Left cardiac atrium (tissue), 4 donors: ENCODE measurements at regions not wholly inside any gene's neighbourhood (a gene's known extent, or its start where the extent isn't known, plus 50 kb on each side); places are given as distances from the start of the nearest gene placed in this dataset.
"Not testable (repeated sequence)": the region's sequence is repeated elsewhere in the genome, so short reads cannot be mapped to it uniquely, and the experiment has no call there.

Experiments used
- ATAC-seq, 2 donors: fragments of 200-7000 bp; cut with Tn5 transposase; one replicate each; pipeline ENCODE4 v1.9.1; 2020; ENCODE audit warnings: mild to moderate bottlenecking in 2 of 2, moderate library complexity in 2 of 2
- DNase-seq: peaks from one replicate; pipeline ENCODE4 v3.0.0-alpha.2; 2020
- intact Hi-C, 2 donors: fragments of 100-400 bp; cut with DNase I; formaldehyde crosslinking; loops; one replicate each; pipeline versions ENCODE4 v1.14.1 to v1.15.1; 2022 to 2023
- donor health status: DM: no; HTN: yes; CAD: no.
- donor health status: DM: no; HTN: yes; CAD: no; lungs with severe emphysema.
- donor health status: DM: yes; HTN: yes; CAD: no.
- donor health status: Dilated cardiomyopathy.

- ATAC-seq (no peak), DNase-seq (no peak)
- intact Hi-C loops, result no loop called here
Measured at GRCh38 chr14:23887536-23887935, 66.0 kb upstream of the DHRS4 start.

- DNase-seq, intact Hi-C loops, ATAC-seq: not testable (repeated sequence)
Measured at GRCh38 chr14:23891717-23892116, 61.9 kb upstream of the DHRS4 start.

- intact Hi-C loops, DNase-seq, ATAC-seq: not testable (repeated sequence)
Measured at GRCh38 chr14:23892289-23892688, 61.3 kb upstream of the DHRS4 start.

GRCh38 chr14:23894362-23895052 is 59.1 kb upstream of the DHRS4 start:
- no peak for DNase-seq
- intact Hi-C loops, result no loop called here
- ATAC-seq, result no peak

GRCh38 chr14:23895053-23895419 is 58.5 kb upstream of the DHRS4 start:
- intact Hi-C loops, result no loop called here
- ATAC-seq, result no peak

GRCh38 chr14:23895480-23895879 is 58.1 kb upstream of the DHRS4 start:
- ATAC-seq (peak in 1 of 2 donors; percentile 63), DNase-seq (peak; percentile 18)
- intact Hi-C loops, result no loop called here

More at GRCh38 chr14:23895053-23895419, 58.5 kb upstream of the DHRS4 start:
- DNase-seq, result no peak

GRCh38 chr14:23896609-23897153 is 56.9 kb upstream of the DHRS4 start:
- ATAC-seq (no peak), DNase-seq (no peak)
- intact Hi-C loops, result no loop called here

- ATAC-seq, intact Hi-C loops: not testable (repeated sequence)
Measured at GRCh38 chr14:23897291-23897690, 56.3 kb upstream of the DHRS4 start.

GRCh38 chr14:23898359-23898758 is 55.2 kb upstream of the DHRS4 start:
- ATAC-seq, intact Hi-C loops, DNase-seq: not testable (repeated sequence)

More at GRCh38 chr14:23897291-23897690, 56.3 kb upstream of the DHRS4 start:
- not testable (repeated sequence) for DNase-seq

GRCh38 chr14:23899788-23900187 is 53.8 kb upstream of the DHRS4 start:
- ATAC-seq, result no peak
- intact Hi-C loops, result no loop called here

GRCh38 chr14:23903442-23903841 is 50.1 kb upstream of the DHRS4 start:
- DNase-seq (no peak), ATAC-seq (no peak)
- intact Hi-C loops, result no loop called here

More at GRCh38 chr14:23899788-23900187, 53.8 kb upstream of the DHRS4 start:
- no peak for DNase-seq
